SK-N-SH (cell line): ENCODE measurements at regions not wholly inside any gene's neighbourhood (a gene's known extent, or its start where the extent isn't known, plus 50 kb on each side); places are given as distances from the start of the nearest gene placed in this dataset.

Experiments
- CTCF ChIA-PET: fragments of 300-600, 350-600 bp; formaldehyde crosslinking; extraction: SDS; loops from one replicate; lab custom pipeline; 2021; lab: Yijun Ruan, JAX
- POLR2A ChIA-PET: fragments of 350-600 bp; sonication (Branson Sonifier 250); formaldehyde crosslinking; extraction: SDS; loops from one replicate; lab custom pipeline; 2020; ENCODE audit warnings: antibody characterized with exemption, inconsistent platforms; lab: Yijun Ruan, JAX
- DNase-seq: peaks from one replicate; pipeline ENCODE4 v3.0.0; 2012
- H2AFZ ChIP-seq: fragments of 200-600 bp; sonication (generic); 2 replicates; pipeline ENCODE4 v1.8.1; 2016; ENCODE audit warnings: antibody characterized with exemption, mild to moderate bottlenecking, low read depth
- H3F3A ChIP-seq: fragments of 200-600 bp; sonication (generic); replicated peaks from 2 replicates; pipeline ENCODE3; 2016; ENCODE audit warnings: antibody characterized with exemption, mild to moderate bottlenecking; ENCODE audit not compliant: insufficient read depth
- H3K27ac ChIP-seq, 2 experiments: fragments of 200-500 bp in 1 of 2; fragments of 200-600 bp in 1 of 2; sonication (Bioruptor generic) in 1 of 2; sonication (generic), shearing (Covaris generic) in 1 of 2; 2 replicates each; pipeline versions ENCODE4 v1.5.1 to v1.6.1; 2014 to 2016; ENCODE audit warnings: low read depth in 2 of 2, inconsistent platforms in 1 of 2, low read length in 1 of 2, mild to moderate bottlenecking in 1 of 2, mixed read lengths in 1 of 2
- H3K27me3 ChIP-seq: fragments of 200-600 bp; sonication (generic), shearing (Covaris generic); 2 replicates; pipeline ENCODE4 v1.6.1; 2016; ENCODE audit warnings: mixed run types; ENCODE audit not compliant: insufficient read depth
- H3K36me3 ChIP-seq, 2 experiments: fragments of 200-500 bp in 1 of 2; fragments of 200-600 bp in 1 of 2; sonication (Bioruptor generic) in 1 of 2; sonication (generic) in 1 of 2; replicated peaks in 1 of 2; 2 replicates each; pipeline versions ENCODE3 to v1.5.1; 2014 to 2016; ENCODE audit warnings: low read length in 1 of 2, mild to moderate bottlenecking in 1 of 2; ENCODE audit not compliant: insufficient read depth in 2 of 2, control insufficient read depth in 1 of 2
- H3K4me1 ChIP-seq, 2 experiments: fragments of 200-500 bp in 1 of 2; fragments of 200-600 bp in 1 of 2; sonication (Bioruptor generic) in 1 of 2; sonication (generic), shearing (Covaris generic) in 1 of 2; 2 replicates each; pipeline versions ENCODE4 v1.5.1 to v1.6.1; 2014 to 2016; ENCODE audit warnings: low read depth in 1 of 2, low read length in 1 of 2, mixed run types in 1 of 2; ENCODE audit not compliant: insufficient read depth in 2 of 2, control insufficient read depth in 1 of 2
- H3K4me2 ChIP-seq: fragments of 200-600 bp; sonication (generic), shearing (Covaris generic); 2 replicates; pipeline ENCODE4 v1.6.1; 2017; ENCODE audit warnings: mixed run types
- H3K4me3 ChIP-seq, 2 experiments: fragments of 200-500 bp in 1 of 2; fragments of 200-600 bp in 1 of 2; sonication (Bioruptor generic) in 1 of 2; sonication (generic), shearing (Covaris generic) in 1 of 2; 2 replicates each; pipeline versions ENCODE4 v1.5.1 to v1.8.1; 2014 to 2016; ENCODE audit warnings: low read depth in 2 of 2, inconsistent platforms in 1 of 2, low read length in 1 of 2, mild to moderate bottlenecking in 1 of 2, mixed read lengths in 1 of 2, moderate library complexity in 1 of 2
- H3K79me2 ChIP-seq: fragments of 200-600 bp; sonication (generic); 2 replicates; pipeline ENCODE4 v1.8.1; 2017; ENCODE audit warnings: mild to moderate bottlenecking; ENCODE audit not compliant: insufficient read depth
- H3K9ac ChIP-seq: fragments of 200-600 bp; sonication (generic); 2 replicates; pipeline ENCODE4 v1.6.1; 2017; ENCODE audit warnings: mixed run types
- H3K9me2 ChIP-seq: fragments of 200-600 bp; sonication (generic); 2 replicates; pipeline ENCODE4 v1.6.1; 2017; ENCODE audit warnings: mixed run types
- H3K9me3 ChIP-seq: fragments of 200-600 bp; sonication (generic); 2 replicates; pipeline ENCODE4 v1.6.1; 2017; ENCODE audit warnings: mixed run types, mild to moderate bottlenecking, moderate library complexity
- H4K20me1 ChIP-seq: fragments of 200-600 bp; sonication (generic); 2 replicates; pipeline ENCODE4 v1.6.1; 2017; ENCODE audit warnings: mild to moderate bottlenecking, mixed run types; ENCODE audit not compliant: insufficient read depth
- CHD2 ChIP-seq: fragments of 150-350 bp; IDR thresholded peaks from 2 replicates; pipeline ENCODE4 v1.6.1; 2018; ENCODE audit warnings: low read length; ENCODE audit not compliant: partially characterized antibody
- ELF1 ChIP-seq: IDR thresholded peaks from 2 replicates; pipeline ENCODE4 v1.4.0; 2012
- EP300 ChIP-seq, 2 experiments: IDR thresholded peaks; 2 replicates each; pipeline versions ENCODE4 v1.4.0 to v1.6.1; 2012; ENCODE audit warnings: borderline replicate concordance in 1 of 2, low read depth in 1 of 2, low read length in 1 of 2
- EZH2phosphoT487 ChIP-seq: fragments of 200-600 bp; sonication (generic); IDR thresholded peaks from 2 replicates; pipeline ENCODE4 v1.6.1; 2017; ENCODE audit warnings: low read depth, mixed run types, mild to moderate bottlenecking, antibody characterized with exemption, moderate library complexity, borderline replicate concordance
- FOSL2 ChIP-seq: IDR thresholded peaks from 2 replicates; pipeline ENCODE4 v1.4.0; 2012; ENCODE audit warnings: low read depth, mild to moderate bottlenecking, moderate library complexity, borderline replicate concordance
- FOXJ3 ChIP-seq: sonication (generic); formaldehyde crosslinking; IDR thresholded peaks from 2 replicates; pipeline ENCODE4 v1.5.1; 2020; ENCODE audit warnings: mild to moderate bottlenecking, missing genetic modification reagents
- GABPA ChIP-seq: IDR thresholded peaks from 2 replicates; pipeline ENCODE4 v1.4.0; 2012; ENCODE audit warnings: low read depth, mild to moderate bottlenecking
- MXI1 ChIP-seq: IDR thresholded peaks from 2 replicates; pipeline ENCODE4 v1.6.1; 2012; ENCODE audit warnings: mild to moderate bottlenecking, low read depth, low read length, improper control_type of control experiment
- NRF1 ChIP-seq: IDR thresholded peaks from 2 replicates; pipeline ENCODE4 v1.6.1; 2012; ENCODE audit warnings: low read depth, mild to moderate bottlenecking, low read length
- RXRA ChIP-seq: IDR thresholded peaks from 2 replicates; pipeline ENCODE4 v1.4.0; 2012; ENCODE audit warnings: low read depth, mild to moderate bottlenecking, borderline replicate concordance
- SMC3 ChIP-seq: IDR thresholded peaks from 2 replicates; pipeline ENCODE4 v1.6.1; 2012; ENCODE audit warnings: low read depth, low read length, improper control_type of control experiment
- TCF12 ChIP-seq: IDR thresholded peaks from 2 replicates; pipeline ENCODE4 v1.4.0; 2012
- WGBS: methylation state at CpG from one replicate; pipeline ENCODE4 v1.1.6; 2017; ENCODE audit warnings: low lambda C conversion rate; 5-methylcytosine and 5-hydroxymethylcytosine counted together
- TF ChIP-seq, protein P1 (sequence below): IDR thresholded peaks from 2 replicates; pipeline ENCODE4 v1.4.0; 2012; ENCODE audit warnings: low read depth, borderline replicate concordance

DNA sequence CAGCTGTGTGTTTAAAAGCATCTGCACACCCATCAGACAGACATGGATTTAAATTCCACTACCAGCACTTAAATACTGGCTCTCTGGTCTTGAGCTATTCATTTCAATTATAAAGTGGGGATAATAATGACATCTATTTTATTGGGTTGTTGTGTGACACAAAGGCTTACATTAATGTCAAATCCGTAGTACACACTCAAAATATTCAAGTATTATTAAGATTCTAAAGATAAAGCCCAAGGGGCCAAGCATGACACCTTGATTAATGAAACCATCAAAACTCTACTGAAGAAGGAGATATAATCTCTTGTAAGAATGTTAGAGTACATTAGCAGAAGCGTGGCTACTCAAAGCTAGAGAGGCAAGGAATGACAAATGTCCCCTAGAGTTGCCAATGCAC is 743.0 kb downstream of the KCTD16 start:
- Histone ChIP-seq H3K4me2 (no peak overlapping the region), H2AFZ (no peak overlapping the region), H3K27me3 (no peaks in the 10 kb centered on the region), H3K9me2 (no peaks in the 10 kb centered on the region), H3K27ac (no peak overlapping the region), H3K4me1 (no peaks in the 10 kb centered on the region), H3K36me3 (no peaks in the 10 kb centered on the region), H3K79me2 (no peaks in the 10 kb centered on the region), H3F3A (no peaks in the 10 kb centered on the region), H3K4me3 (no peak overlapping the region), H4K20me1 (no peaks in the 10 kb centered on the region), H3K9me3 (no peaks in the 10 kb centered on the region), H3K9ac (no peak overlapping the region)
- 8% methylated on average over 2 of the region's 2 CpGs for WGBS
- ChIA-PET CTCF (no interaction called here), POLR2A (no interaction called here)
- no peak for TF ChIP-seq FOSL2
- TF ChIP-seq, protein P1, sequence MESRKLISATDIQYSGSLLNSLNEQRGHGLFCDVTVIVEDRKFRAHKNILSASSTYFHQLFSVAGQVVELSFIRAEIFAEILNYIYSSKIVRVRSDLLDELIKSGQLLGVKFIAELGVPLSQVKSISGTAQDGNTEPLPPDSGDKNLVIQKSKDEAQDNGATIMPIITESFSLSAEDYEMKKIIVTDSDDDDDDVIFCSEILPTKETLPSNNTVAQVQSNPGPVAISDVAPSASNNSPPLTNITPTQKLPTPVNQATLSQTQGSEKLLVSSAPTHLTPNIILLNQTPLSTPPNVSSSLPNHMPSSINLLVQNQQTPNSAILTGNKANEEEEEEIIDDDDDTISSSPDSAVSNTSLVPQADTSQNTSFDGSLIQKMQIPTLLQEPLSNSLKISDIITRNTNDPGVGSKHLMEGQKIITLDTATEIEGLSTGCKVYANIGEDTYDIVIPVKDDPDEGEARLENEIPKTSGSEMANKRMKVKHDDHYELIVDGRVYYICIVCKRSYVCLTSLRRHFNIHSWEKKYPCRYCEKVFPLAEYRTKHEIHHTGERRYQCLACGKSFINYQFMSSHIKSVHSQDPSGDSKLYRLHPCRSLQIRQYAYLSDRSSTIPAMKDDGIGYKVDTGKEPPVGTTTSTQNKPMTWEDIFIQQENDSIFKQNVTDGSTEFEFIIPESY, result no peak
- no peak for TF ChIP-seq EZH2phosphoT487
- TF ChIP-seq GABPA, result no peak
- TF ChIP-seq MXI1, result no peak
- TF ChIP-seq TCF12, result no peak
- TF ChIP-seq NRF1, result no peak
- no peak for DNase-seq

DNA sequence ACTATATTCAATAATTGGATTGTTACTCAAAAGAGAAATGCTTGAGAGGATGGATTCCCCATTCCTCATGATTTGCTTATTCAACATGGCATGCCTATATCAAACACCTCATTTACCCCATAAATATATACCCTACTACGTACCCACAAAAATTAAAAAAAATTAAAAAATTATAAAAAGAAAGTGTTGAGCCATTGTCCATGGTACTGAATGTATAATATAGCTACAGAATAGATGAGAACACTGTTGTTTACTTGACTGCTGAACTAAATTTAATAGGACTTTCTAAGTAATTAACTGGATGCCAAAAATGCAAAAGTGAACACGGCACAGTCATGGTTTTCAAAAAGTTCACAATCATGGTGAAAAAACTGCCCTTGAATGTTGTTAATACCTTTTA is 725.8 kb downstream of the KCTD16 start:
- Histone ChIP-seq H3K79me2 (no peaks in the 10 kb centered on the region), H3K9ac (no peak overlapping the region), H3K9me2 (no peaks in the 10 kb centered on the region), H2AFZ (no peak overlapping the region), H3K27me3 (no peaks in the 10 kb centered on the region), H3K4me3 (no peak overlapping the region), H4K20me1 (no peaks in the 10 kb centered on the region), H3K9me3 (no peaks in the 10 kb centered on the region), H3K27ac (no peak overlapping the region), H3K36me3 (no peaks in the 10 kb centered on the region), H3K4me1 (no peaks in the 10 kb centered on the region), H3F3A (no peaks in the 10 kb centered on the region)
- no peak for DNase-seq
- WGBS, result 18% methylated on average over 2 of the region's 2 CpGs
- ChIA-PET POLR2A (no interaction called here), CTCF (interaction anchor here (1.3 kb wide), 1 partner anchor 23 kb away, joined by 3 read pairs; no protein-coding TSS in a partner anchor)
- TF ChIP-seq RXRA (no peak), GABPA (no peak), NRF1 (no peak), ELF1 (no peak), SMC3 (no peak)
- TF ChIP-seq, all 33 proteins: peak for 0
- H3K4me2 ChIP-seq, result no peak overlapping the region

DNA sequence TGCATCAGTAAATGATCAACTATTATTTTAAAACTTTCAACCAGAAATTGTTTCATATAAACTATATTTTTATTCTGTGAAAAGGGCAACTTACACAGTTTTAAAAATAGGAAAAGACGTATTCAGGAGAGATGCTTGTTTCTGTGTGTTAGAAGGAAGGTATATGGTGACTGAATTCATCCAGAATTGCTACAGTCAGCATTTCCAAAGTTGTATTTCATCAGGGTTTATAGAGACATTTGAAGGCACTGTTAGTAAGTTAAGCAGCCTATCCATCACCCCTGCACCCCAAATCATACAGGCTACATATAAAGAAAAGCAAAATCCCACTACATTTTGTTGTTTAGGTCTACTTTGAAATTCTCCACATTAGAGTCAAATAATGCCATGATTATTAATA is 716.0 kb downstream of the KCTD16 start:
- DNase-seq, result no peak
- no peaks in the 10 kb centered on the region for H3K9me3 ChIP-seq
- TF ChIP-seq SMC3 (no peak), FOXJ3 (CRISPR knock-in tag) (no peak), RXRA (no peak), EZH2phosphoT487 (no peak), CHD2 (no peak), MXI1 (no peak), EP300 (IDR thresholded peaks at IDR 0.05; ENCODE audit: borderline replicate concordance in 1 of 2, low read depth in 1 of 2, low read length in 1 of 2) (no peak), NRF1 (no peak)
- TF ChIP-seq, all 33 proteins: peak for 0
- no peak overlapping the region for H3K27ac ChIP-seq
- ChIA-PET CTCF (no interaction called here), POLR2A (no interaction called here)
- 5% methylated on average over 1 of the region's 1 CpG for WGBS
- H3K4me3 ChIP-seq, result no peak overlapping the region
- no peaks in the 10 kb centered on the region for H3K27me3 ChIP-seq
- H3F3A ChIP-seq, result no peaks in the 10 kb centered on the region
- no peaks in the 10 kb centered on the region for H3K79me2 ChIP-seq
- H3K9me2 ChIP-seq, result no peaks in the 10 kb centered on the region
- H3K36me3 ChIP-seq, result no peaks in the 10 kb centered on the region
- H3K4me1 ChIP-seq, result peaks cover 0 to 2% of the 10 kb centered on the region in 2 experiments; a peak in 2 of 4 replicates
- no peaks in the 10 kb centered on the region for H4K20me1 ChIP-seq
- H3K4me2 ChIP-seq, result no peak overlapping the region
- H3K9ac ChIP-seq, result no peak overlapping the region
- H2AFZ ChIP-seq, result no peak overlapping the region
